CD4-positive, alpha-beta T cell (primary cell): ENCODE measurements at regions not wholly inside any gene's neighbourhood (a gene's known extent, or its start where the extent isn't known, plus 50 kb on each side); places are given as distances from the start of the nearest gene placed in this dataset.

Experiments
- ATAC-seq: fragments of 200-7000 bp; cut with Tn5 transposase; one replicate; pipeline ENCODE4 v1.10.0; 2022; ENCODE audit warnings: mild to moderate bottlenecking; ENCODE audit not compliant: poor library complexity
- CTCF ChIA-PET: fragments of 350-600 bp; sonication (Branson Sonifier 250); formaldehyde crosslinking; loops from one replicate; lab custom pipeline; 2021; ENCODE audit warnings: antibody characterized with exemption, inconsistent platforms; lab: Charles Lee
- POLR2A ChIA-PET: fragments of 350-600 bp; sonication (Branson Sonifier 250); formaldehyde crosslinking; loops from one replicate; lab custom pipeline; 2021; ENCODE audit warnings: antibody characterized with exemption, inconsistent platforms; lab: Charles Lee
- DNase-seq, 14 experiments: peaks; one replicate each; pipeline ENCODE4 v3.0.0-alpha.2; 2013 to 2020; ENCODE audit warnings: mixed read lengths in 2 of 14
- H3K27ac ChIP-seq, 2 donors: one replicate each; pipeline versions ENCODE4 v1.5.1 to v1.7.0; 2013; ENCODE audit warnings: low read length in 2 of 2, low read depth in 1 of 2, mild to moderate bottlenecking in 1 of 2
- H3K27me3 ChIP-seq, 2 experiments: 1 replicate in 1 of 2; 2 replicates in 1 of 2; pipeline versions ENCODE4 v1.6.1 to v1.7.0; 2013; ENCODE audit warnings: low read length in 2 of 2, control low read depth in 1 of 2, mild to moderate bottlenecking in 1 of 2, moderate library complexity in 1 of 2; ENCODE audit not compliant: insufficient read depth in 2 of 2, control insufficient read depth in 1 of 2
- H3K36me3 ChIP-seq: one replicate; pipeline ENCODE4 v1.6.1; 2013; ENCODE audit warnings: low read length, control low read depth; ENCODE audit not compliant: insufficient read depth
- H3K4me1 ChIP-seq: one replicate; pipeline ENCODE4 v1.6.1; 2013; ENCODE audit warnings: low read length, control low read depth; ENCODE audit not compliant: insufficient read depth
- H3K4me3 ChIP-seq: one replicate; pipeline ENCODE4 v1.5.1; 2013; ENCODE audit warnings: mild to moderate bottlenecking, low read length, moderate library complexity
- H3K9me3 ChIP-seq, 2 experiments: 1 replicate in 1 of 2; 2 replicates in 1 of 2; pipeline versions ENCODE4 v1.6.1 to v1.7.0; 2013; ENCODE audit warnings: low read length in 2 of 2, mild to moderate bottlenecking in 2 of 2, control low read depth in 1 of 2, moderate library complexity in 1 of 2; ENCODE audit not compliant: control insufficient read depth in 1 of 2, insufficient read depth in 1 of 2
- H3K27ac Mint-ChIP-seq: one replicate; pipeline ENCODE4 v1.8.0; 2020; ENCODE audit warnings: mixed read lengths
- H3K27me3 Mint-ChIP-seq: one replicate; pipeline ENCODE4 v1.8.0; 2021; ENCODE audit warnings: mixed read lengths
- H3K36me3 Mint-ChIP-seq: one replicate; pipeline ENCODE4 v1.8.0; 2021; ENCODE audit warnings: low read depth, mixed read lengths
- H3K4me1 Mint-ChIP-seq: one replicate; pipeline ENCODE4 v1.8.0; 2021; ENCODE audit warnings: low read depth, mixed read lengths
- H3K4me3 Mint-ChIP-seq: one replicate; pipeline ENCODE4 v1.8.0; 2020; ENCODE audit warnings: mild to moderate bottlenecking, mixed read lengths
- H3K9me3 Mint-ChIP-seq: one replicate; pipeline ENCODE4 v1.8.0; 2020; ENCODE audit warnings: mixed read lengths
- CTCF ChIP-seq: fragments of 200-600 bp; IDR thresholded peaks from one replicate; pipeline ENCODE4 v1.8.0; 2022; ENCODE audit warnings: antibody characterized with exemption, mild to moderate bottlenecking
- intact Hi-C, 2 experiments: fragments of 100-400 bp; cut with DNase I in 1 of 2; cut with micrococcal nuclease in 1 of 2; formaldehyde crosslinking; loops; one replicate each; pipeline versions ENCODE4 v1.15.1 to v1.9.0; 2023 to 2025; cut with DNase I, micrococcal nuclease

GRCh38 chr22:44395118-44396005 lies 82.6 kb upstream of the SHISAL1 start:
- Mint-ChIP-seq H3K27me3 (no peaks in the 10 kb centered on the region), H3K9me3 (no peaks in the 10 kb centered on the region), H3K4me1 (no peaks in the 10 kb centered on the region), H3K4me3 (no peak overlapping the region), H3K27ac (no peak overlapping the region), H3K36me3 (no peaks in the 10 kb centered on the region)
- Histone ChIP-seq H3K4me1 (no peaks in the 10 kb centered on the region), H3K9me3 (no peaks in the 10 kb centered on the region), H3K4me3 (no peak overlapping the region), H3K27ac (no peak overlapping the region), H3K27me3 (no peaks in the 10 kb centered on the region), H3K36me3 (no peaks in the 10 kb centered on the region)
- TF ChIP-seq CTCF: no peak
- ChIA-PET POLR2A (no interaction called here), CTCF (no interaction called here)
- ATAC-seq (no peak), DNase-seq (peak in 1 of 14 experiments; percentile 20)
- intact Hi-C loops: no loop called here

- Histone ChIP-seq H3K27ac (no peak overlapping the region), H3K4me1 (no peaks in the 10 kb centered on the region), H3K9me3 (no peaks in the 10 kb centered on the region), H3K36me3 (no peaks in the 10 kb centered on the region), H3K4me3 (no peak overlapping the region), H3K27me3 (no peaks in the 10 kb centered on the region)
- no peaks in the 10 kb centered on the region for H3K27me3 Mint-ChIP-seq
- ChIA-PET POLR2A (no interaction called here), CTCF (no interaction called here)
- no peak for ATAC-seq
- H3K36me3 Mint-ChIP-seq: no peaks in the 10 kb centered on the region
- H3K27ac Mint-ChIP-seq: no peak overlapping the region
- peak in 1 of 14 experiments; percentile 16 for DNase-seq
- intact Hi-C loops: no loop called here
- no peak overlapping the region for H3K4me3 Mint-ChIP-seq
- no peaks in the 10 kb centered on the region for H3K9me3 Mint-ChIP-seq
- TF ChIP-seq CTCF: no peak
- H3K4me1 Mint-ChIP-seq: no peaks in the 10 kb centered on the region
Measured at GRCh38 chr22:44394246-44395117, 81.7 kb upstream of the SHISAL1 start.

- Mint-ChIP-seq H3K27ac (no peak overlapping the region), H3K36me3 (no peaks in the 10 kb centered on the region), H3K9me3 (no peaks in the 10 kb centered on the region), H3K4me1 (no peaks in the 10 kb centered on the region), H3K27me3 (no peaks in the 10 kb centered on the region), H3K4me3 (no peak overlapping the region)
- POLR2A ChIA-PET: no interaction called here
- Histone ChIP-seq H3K36me3 (no peaks in the 10 kb centered on the region), H3K27me3 (no peaks in the 10 kb centered on the region), H3K27ac (no peak overlapping the region), H3K4me1 (no peaks in the 10 kb centered on the region), H3K9me3 (no peaks in the 10 kb centered on the region), H3K4me3 (no peak overlapping the region)
- DNase-seq: peak in 1 of 14 experiments; percentile 10
- intact Hi-C loops: no loop called here
- ATAC-seq: no peak
- TF ChIP-seq CTCF: no peak
- CTCF ChIA-PET: no interaction called here
Measured at GRCh38 chr22:44393066-44393465, 80.3 kb upstream of the SHISAL1 start.
